Fibroblast of skin of left quadriceps (primary cell): ENCODE measurements at regions not wholly inside any gene's neighbourhood (a gene's known extent, or its start where the extent isn't known, plus 50 kb on each side); places are given as distances from the start of the nearest gene placed in this dataset.
A peak's percentile ranks its signal among the peaks of the same experiment; 100 is the strongest.

ENCODE experiments used
- DNase-seq, 2 experiments: peaks; one replicate each; pipeline ENCODE4 v3.0.0-alpha.2; 2013; ENCODE audit warnings: low read depth in 2 of 2

- DNase-seq: peak in 1 of 2 experiments; percentile 59
Observed at GRCh38 chr7:130896898-130897514, 163.0 kb upstream of the KLF14 start.

- DNase-seq: no peak
Observed at GRCh38 chr7:130897515-130898419, 163.8 kb upstream of the KLF14 start.

- no peak for DNase-seq
Observed at GRCh38 chr7:130899071-130899560, 165.1 kb upstream of the KLF14 start.

- DNase-seq: no peak
Observed at GRCh38 chr7:130899638-130900401, 165.8 kb upstream of the KLF14 start.

- DNase-seq: no peak
Observed at GRCh38 chr7:130900471-130901076, 166.6 kb upstream of the KLF14 start.

- peak; percentile 69 to 74 for DNase-seq
Observed at GRCh38 chr7:130901209-130901783, 167.3 kb upstream of the KLF14 start.

- no peak for DNase-seq
Observed at GRCh38 chr7:130902755-130903357, 168.8 kb upstream of the KLF14 start.

GRCh38 chr7:130903358-130903974 is 169.5 kb upstream of the KLF14 start:
- no peak for DNase-seq

DNA sequence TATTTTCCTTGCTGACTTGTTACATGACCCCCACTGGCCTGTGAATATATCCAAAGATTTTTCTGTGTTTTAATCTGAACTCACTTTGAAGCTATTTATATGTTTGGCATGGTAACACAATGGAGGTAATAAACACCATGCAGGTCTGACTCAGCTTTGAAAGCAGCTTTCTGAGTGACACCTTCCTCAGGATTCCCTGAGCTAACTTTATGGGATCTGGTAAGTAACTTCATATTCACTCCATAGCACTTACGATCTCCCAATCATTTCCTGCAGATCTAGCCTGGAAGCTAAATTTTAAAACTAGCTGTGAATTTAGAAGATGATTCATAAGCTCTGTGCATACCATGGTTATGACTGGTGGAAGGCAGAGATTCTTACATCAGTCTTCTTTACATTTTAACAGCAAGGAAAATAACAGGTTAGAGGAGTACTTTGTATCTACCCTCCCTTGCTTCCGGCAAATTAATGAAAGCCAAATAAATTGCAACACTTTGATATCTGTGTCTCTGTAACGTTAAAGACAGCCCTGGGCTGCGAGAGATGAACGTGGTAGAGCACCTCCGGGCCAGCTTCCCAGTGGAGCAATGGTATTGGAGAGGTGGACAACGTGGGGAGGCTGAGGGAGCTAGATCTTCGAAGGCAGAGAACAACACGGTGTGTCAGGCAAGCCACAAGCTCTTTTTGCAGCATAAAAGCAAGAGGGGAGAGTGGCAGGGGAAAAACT is 170.2 kb upstream of the KLF14 start:
- peak; percentile 91 to 93 for DNase-seq

GRCh38 chr7:130904792-130905191 is 170.8 kb upstream of the KLF14 start:
- DNase-seq: no peak

GRCh38 chr7:130906575-130906974 is 172.6 kb upstream of the KLF14 start:
- no peak for DNase-seq

DNA sequence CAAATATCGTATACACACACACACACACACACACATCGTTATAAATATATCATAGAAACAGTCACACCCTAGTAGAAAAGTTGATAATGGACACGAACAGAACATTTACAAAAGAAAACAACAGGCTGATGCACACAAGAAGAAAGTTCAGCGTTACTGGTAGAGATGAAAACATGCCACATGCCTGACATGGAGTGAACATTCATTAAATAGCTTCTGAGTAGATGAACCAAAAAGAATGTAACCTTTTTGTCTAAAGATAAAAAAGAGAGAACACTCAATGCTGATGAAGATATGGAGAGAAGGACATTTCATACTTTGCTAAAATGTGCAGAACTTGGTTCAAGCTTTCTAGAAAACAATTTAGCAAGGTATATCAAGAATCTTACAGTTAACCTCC is 173.4 kb upstream of the KLF14 start:
- DNase-seq: no peak

DNA sequence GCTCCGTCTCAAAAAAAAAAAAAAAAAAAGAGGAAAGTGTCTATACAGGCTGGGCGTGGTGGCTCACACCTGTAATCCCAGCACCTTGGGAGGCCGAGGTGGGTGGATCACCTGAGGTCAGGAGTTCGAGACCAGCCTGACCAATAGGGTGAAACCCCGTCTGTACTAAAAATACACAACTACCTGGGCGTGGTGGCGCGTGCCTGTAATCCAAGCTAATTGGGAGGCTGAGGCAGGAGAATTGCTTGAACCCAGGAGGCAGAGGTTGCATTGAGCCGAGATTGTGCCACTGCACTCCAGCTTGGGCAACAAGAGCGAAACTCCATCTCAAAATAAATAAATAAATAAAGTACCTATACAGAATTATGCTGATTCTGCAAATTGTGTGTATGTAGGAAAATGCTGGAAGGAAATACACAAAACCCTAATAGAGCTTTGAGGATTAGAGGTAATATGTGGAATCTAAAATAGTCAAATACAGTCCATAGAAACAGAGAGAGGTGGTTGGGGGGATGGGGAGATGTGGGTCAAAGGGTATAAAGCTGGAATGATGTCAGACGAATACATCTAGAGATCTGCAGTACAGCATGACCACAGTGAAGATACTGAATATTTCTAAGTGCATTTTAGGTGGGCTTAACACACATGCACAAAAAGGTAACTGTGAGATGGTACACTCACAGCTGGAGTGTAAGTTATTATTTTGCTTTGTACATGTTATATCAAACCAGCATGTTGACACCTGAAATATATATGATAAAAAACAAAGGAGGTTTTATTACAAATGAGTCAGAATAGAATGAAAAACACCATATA is 174.5 kb upstream of the KLF14 start:
- DNase-seq: no peak

- DNase-seq: no peak
Observed at GRCh38 chr7:130909161-130909836, 175.3 kb upstream of the KLF14 start.

DNA sequence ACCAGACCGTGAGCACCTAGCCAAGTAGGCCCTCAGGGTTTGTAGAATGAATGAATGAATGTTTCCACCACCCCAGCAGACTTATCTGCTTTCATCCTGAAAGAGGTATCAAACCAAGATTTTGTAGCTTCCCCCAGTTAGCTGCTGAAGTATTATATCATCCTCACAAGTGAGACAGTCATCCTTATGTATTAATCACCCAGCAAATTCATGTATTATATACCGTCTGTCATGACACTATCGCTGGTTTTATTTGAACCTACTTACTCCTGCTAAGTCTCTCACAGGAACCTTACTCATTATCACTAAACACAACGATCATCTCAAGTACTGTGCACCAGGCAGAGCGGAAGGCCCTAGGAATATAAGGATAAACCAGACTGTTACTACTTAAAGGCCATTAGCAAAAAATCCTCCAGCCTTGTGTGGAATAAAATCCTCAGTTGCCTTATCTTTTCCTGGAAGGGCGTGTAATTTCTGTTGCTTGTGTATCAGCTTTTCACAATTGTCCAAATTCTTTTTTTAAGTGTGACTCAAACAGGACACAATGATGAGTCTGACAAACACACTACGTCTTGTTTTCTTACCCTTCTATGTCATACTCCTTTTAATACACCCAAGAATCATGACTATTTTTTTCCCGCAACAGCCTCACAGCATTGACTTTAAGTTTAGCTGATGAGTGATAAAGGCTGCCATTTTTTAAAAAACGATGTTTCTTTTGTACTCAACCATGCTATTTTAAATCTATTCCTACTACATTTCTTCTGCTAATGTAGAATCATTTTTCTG is 176.1 kb upstream of the KLF14 start:
- DNase-seq: no peak

DNA sequence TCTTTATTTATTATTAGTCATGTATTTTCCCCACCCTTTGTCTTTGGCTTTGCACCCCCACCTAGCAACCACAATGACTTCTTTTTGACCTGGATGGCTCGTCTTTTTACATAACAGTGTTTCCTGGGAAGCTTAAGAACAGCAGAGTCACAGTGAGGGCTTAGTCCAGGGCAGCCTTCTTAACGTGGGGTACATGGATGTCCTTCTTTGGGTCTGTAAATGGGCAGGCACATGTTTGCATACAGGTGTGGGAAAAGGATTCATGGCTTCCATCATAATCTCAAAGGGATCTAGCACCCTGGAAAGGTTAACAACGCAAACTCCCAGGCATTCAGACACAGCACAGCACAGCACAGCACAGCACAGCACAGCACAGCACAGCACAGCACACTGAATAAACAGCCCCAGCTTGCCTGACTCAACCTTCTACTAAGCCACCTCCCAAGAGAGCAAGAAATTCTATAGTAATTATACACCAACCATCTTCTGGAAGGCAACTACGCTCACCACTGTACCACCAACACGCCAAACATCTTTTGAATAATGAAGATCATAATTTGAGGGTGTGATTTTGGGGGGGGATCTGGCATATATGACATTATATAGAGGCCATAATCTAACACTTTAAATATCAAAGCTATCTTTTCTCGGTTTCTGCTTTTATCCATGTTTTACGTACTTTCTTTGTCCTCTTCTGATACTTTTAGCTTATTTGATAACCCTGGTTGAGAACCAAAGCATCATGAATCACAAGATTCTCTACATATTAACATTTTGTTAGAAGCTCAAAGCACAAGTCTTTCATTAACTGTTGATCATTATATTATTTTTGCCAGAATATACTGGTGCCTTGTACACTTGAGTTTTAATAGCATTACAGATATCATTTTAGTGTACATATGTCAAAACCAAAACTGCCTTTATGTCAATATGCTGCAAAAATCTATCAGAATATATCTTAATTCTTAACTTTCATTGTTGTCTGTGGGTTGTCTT is 177.2 kb upstream of the KLF14 start:
- no peak for DNase-seq
